Stimulated activated CD8-positive, alpha-beta memory T cell treated with anti-CD3 and anti-CD28 coated beads, Interleukin-12 subunit alpha, Interleukin-12 subunit beta, amount 100 ng/mL, for 24 hours (primary cell): ENCODE measurements at regions not wholly inside any gene's neighbourhood (a gene's known extent, or its start where the extent isn't known, plus 50 kb on each side); places are given as distances from the start of the nearest gene placed in this dataset.

ENCODE experiments used
- DNase-seq: peaks from one replicate; pipeline ENCODE4 v3.0.0-alpha.2; 2020; ENCODE audit errors: extremely low read depth

DNA sequence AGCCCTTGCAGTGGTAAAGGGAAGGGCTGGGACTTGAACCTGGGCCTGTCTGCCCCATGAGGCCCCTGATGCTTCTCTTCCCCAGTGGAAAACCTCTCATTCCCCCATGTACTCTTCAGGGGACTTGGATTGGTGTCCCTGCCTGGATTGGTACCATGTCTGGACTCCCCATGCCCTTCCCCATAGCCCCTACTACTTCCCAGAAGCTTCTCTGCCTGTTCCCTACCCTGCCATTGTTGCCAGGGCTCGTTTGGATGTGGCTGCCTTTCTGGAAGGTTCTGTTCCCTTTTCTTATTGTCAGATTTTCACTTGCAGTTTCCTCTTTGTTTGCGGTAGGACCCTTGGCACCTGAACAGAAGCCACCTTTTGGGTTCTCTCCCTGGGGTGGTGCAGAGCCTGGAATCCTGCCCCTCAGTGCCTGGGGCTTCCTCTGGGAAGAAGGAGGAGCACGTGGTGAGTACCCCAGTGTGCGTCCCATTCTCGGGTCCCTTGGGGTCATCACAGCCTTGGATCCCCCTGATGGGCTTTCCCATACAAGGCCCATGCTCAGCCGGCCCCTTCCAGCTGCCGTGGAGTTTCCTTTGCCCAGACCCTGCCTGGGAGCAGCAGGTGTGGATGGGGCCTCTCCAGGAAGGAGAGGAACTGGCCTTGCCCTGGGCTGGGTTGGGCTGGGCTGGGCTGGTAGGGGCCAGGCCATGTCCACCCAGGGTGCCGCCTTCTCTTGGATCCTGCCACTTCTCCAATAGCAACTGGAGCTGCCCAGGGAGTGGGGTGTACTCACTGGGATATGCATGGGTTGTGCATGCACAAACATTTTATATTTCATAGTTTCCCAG is 281.1 kb downstream of the PTPRU start:
- no peak for DNase-seq

DNA sequence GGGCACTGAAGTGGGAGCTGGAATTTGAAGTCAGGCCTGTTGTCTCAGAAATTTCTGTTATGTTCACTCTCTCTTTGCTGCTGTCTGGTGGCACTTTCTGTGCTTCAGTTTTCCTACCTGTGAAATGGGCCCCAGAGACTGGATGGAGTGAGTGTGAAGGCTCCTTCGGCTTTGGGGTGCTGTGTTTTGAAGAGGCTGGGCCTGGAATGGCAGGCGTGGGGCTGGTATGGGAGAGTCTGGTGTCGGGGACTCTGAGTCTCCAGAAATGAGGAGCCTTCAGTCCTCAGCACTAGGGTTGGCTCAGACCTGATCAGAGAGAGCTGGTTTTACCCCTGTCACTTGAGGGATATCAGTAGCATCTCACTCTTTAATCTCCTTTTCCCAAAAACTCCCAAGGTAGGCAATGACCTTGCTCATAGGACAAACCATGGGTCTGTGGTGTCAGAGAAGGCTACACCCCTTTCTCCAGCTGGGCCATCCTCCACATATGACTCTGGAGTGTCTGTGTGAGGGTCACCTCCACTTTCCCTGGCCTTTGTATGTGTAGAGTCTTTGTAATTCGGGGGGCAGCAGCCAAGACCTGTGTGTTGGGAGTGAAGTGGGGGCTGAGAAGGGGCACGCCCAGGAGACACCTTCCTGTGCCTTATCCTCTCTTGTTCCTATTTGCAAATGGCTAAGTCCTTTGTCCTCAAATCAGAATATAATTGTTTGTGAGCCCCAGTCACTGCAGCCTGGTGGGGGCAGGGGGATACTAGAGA is 279.9 kb downstream of the PTPRU start:
- DNase-seq = no peak

DNA sequence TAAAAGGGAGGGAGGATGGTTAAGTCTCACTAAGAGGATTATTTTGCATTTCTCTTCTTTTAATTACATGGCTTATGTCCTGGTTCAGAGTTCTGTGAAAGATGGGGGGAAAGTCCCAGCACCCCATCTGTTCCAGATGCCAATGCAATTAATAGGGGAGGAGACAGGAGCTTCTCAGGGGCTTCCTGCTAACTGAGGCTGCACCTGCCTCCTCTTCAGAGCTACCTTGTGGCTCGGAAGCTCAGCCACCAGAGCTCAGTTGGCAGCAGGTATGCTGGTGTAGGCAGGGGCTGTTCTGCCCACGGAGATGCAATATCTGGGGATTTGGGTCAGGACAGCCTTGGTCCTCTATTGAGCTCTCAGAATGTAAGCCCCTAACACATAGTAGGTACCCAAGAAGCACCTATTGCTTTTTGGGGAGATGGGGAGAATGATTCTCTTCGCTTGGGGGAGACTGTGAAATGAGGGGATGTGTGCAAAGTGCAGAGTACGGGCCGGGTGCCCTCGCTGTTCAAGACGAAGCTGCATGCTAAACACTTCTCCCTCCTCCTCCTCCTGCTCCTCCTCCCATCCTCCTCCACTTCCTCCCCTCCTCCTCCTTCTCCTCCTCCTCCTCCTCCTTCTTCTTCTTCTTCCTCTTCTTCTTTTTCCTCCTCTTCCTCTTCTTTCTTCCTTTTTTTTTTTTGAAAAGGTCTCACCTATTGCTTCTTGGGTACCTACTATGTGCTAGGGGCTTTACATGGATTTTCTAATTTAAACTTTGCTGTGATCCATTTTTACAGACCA is 279.0 kb downstream of the PTPRU start:
- DNase-seq = no peak

DNA sequence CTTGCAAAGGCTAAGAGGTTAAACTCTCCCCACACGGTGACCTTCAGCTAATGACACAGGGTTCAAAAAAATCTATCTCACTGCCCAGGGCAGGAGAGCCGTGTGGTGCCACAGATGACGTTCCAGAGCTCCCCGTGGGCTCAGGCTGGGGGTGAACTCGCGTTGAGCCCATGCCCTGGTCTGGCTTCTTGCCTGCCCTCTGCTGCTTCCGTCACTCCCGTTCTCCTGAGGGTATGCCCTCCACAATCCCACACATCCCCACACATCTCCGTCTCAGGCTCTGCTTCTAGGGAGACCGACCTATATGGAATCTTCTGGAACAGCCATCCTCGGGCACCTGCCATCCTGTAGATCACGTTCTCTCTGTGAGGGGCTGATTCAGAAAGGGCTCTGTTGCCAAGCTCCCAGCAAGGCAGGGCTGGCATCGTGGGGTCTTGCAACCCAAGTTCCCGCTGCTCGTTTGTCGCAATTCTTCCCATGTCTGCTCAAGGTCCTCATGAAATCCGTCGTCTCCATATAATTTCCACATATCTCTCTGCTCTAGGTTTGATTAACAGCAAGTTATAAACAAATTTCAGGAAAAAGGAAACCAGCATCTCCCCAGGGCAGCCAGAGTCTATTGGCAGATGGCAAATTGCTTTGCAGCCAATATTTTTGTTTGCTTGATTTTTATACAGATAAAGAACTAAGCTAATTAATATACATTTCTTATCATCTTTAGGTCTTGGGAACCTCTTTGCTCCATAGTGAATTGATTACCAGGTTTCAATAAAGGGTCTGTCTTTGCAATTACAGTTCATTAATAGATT is 278.2 kb downstream of the PTPRU start:
- no peak for DNase-seq

DNA sequence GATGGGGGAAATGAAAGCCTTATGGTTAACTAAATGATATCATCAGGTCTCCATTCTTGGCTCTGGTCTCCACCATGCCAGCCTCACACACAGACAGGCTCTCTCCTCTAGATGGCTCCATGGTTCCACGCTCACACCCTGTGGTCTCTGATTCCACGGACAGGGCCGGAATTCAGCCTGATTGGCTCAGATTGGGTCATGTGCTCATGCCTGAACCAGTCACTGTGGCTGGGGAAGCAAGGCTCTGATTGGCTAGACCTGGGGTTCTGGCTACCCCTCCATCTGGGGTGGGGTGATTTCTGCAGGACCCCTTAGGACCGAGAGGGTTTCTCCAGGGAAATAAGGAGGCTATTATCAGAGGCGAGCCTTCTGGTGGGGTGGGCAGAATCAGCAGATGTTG is 277.0 kb downstream of the PTPRU start:
- DNase-seq = no peak

DNA sequence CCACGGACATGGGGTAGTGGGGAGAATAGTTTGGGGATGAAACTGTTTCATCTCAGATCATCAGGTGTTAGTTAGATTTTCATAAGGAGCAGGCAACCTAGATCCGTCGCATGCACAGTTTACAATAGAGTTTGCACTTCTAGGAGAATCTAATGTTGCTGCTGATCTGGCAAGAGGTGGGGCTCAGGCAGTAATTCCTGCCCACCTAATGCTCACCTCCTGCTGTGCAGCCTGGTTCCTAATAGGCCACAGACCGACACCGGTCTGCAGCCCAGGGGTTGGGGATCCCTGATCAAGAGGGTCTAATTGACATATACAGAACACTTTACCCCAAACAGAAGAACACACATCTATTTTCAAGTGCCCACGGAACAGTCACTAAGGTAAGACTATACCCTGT is 275.1 kb downstream of the PTPRU start:
- no peak for DNase-seq

DNA sequence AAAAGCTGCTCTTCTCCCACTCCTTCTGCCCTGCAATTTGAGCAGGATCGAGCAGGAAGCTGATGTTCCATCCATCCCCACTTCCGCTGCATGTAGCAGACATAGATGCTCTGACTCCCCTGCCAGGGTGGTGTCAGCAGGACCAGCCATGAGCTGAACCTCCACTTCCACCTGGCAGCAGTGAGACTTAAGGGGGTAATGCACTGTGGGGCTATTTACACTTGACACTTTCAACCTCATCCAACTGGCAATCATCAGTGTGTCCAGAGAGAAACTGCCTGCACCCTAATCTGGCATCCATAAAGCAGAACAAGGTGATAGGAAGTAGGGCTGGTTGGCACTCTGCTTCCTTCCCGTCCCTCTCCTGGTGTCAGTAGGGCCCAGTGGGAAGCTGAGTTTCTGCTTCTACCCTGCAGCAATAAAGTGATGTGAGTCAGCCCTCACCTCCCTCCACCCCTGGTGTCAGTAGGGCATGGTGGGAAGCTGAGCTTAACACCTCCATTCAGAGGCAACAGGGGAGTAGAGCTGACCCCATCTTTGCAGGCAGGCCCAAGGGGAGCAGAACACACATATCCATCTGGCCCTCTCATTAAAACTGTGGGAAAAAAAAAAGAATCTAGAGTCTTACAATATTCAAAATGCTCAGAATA is 272.3 kb downstream of the PTPRU start:
- DNase-seq = no peak

DNA sequence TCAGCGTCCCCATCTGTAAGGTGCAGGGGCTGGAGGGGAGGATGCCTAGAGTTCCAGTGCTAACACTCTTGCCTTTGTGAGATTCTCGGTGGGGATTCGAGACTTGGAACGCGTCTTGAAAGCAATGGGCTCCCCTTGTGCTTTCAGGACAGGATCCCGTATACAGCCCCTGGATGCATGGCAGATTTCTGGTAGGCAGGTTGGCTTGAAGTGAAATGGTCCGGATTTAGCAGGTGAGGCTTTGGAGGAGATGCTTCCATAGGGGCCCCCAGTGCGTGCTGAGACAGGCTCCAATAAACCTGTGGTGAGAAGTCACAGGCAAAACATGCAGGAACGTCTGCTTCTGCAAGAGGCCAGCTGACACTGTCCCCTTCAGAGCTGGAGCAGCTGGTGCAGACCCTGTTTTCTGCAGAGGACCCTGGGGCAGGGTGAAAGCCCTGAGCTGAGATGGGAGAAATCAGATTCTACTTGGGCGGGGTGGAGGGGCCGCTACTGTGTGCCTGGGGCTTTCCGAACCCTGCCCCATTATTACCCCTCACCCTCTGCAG is 270.4 kb downstream of the PTPRU start:
- no peak for DNase-seq

DNA sequence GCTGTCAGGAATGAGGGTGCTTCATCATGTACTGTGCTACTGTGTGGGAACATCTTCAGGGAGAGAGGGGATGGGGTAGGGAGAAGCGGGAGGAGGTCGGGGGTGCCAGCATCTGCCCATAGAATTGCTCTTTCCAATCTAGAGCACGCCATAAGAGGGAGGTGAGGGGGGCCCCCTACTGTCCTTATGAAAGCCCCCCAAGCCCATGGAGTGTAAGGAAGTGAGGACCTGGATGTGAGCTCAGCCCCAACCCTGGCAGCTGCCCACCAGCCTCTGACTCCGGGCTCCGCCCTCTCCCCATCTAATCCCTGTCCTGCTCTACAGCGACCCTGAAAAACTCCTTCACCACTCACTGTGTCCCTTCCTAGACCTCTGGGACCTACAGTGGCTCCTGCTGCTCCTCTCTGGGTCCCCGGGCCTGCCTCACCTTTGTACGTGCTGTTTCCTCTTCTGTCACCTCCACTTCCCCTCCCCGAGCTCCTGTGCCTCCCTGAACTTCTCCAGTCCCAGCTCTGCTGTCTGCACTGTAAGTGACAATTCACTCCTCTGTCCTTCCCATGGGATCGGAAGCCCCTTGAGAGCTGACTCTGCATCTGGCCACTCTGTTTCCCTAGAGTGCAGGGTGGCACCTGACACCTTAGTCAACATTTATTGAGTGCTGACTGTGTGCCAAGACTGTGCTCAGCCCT is 269.4 kb downstream of the PTPRU start:
- DNase-seq = no peak

DNA sequence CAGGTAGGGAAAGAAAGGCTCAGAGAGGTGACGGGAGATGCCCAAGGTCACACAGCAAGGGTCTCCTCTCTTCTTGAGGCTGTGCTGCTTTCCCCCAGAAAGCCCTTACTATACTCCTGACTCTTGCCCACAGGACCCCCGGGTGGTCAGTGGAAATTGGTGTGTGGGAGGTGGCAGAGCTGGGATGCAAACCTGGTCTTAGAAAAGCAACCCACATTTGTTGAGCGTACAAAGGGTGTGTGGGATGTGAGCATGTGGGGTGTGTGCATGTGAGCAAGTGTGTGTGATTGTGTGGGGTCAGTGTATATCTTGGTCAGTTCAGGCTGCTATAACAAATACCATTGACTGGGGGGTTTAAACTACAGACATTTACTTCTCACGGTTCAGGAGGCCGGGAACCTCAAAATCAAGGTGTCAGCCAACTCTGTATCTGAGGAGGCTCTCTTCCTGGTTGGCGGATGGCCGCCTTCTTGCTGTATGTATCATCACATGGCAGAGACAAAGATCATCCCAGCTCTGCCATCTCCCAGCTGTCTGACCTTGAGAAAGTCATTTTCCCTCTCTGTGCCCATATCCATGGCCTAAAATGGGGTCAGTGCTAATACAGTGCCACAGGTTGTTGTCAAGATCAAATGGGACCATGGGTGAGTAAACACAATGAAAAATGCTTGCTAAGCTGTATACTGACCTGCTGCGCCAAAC is 268.5 kb downstream of the PTPRU start:
- DNase-seq = no peak

DNA sequence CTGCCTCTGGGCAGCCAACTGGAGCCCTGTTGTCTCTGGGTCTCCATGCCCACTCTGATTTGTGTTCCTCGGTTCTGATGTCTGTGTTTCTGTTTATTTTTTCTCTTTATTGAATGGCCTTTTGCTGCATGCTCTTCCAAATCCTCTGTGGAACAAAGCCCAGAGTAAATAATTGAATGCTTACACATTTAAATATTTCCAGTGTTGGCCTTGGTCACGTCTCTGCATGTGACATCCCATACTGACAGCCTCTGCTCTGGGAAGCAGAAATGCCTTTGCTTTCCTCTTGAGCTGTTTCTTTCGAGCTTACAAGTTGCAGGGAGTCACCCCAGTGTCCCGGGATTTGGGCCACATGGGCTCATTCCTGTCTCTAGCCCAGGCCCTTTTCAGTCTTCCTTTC is 267.9 kb downstream of the PTPRU start:
- DNase-seq = no peak

DNA sequence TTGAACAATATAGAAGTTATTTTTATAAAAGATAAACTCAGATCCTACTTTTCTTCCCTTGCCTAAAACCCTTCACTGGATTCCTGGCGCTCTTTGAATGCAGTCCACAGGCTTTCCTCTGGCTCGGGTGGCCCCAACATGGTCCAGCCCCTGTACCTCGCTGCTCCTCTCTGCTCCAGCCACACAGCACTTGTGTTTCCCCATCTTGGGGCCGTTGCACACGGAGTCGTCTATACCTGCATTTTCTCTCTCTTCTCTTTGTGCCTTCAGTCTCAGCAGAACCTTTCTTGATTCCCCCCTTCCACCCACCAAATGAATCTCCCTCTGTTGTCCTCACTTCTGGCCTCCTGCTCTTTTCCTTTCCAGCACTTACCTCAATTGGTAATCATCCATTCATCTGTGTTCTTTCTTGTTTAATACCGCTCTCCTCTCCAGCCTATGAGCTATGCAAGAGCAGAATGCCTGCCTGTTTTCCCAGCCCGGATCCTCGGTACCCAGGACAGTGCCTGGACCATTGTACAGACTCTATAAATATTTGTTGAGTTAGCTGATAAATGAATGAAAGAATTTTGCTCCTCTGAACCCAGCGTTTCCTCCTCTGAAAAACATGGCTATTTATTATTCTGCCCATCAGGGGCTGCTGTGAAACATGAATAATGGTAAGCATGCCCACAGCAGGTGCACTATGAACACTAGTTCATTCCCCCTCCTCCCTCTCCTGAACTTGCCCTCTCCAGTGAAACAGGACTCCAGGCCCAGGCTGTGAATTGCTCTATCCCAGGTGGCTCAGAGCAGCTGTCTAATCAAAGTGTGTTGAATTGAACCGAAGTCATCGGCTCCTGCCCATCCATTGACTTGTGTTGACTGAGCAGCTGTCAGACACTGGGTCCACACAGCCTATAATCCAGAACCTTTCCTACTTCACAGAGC is 266.9 kb downstream of the PTPRU start:
- no peak for DNase-seq

DNA sequence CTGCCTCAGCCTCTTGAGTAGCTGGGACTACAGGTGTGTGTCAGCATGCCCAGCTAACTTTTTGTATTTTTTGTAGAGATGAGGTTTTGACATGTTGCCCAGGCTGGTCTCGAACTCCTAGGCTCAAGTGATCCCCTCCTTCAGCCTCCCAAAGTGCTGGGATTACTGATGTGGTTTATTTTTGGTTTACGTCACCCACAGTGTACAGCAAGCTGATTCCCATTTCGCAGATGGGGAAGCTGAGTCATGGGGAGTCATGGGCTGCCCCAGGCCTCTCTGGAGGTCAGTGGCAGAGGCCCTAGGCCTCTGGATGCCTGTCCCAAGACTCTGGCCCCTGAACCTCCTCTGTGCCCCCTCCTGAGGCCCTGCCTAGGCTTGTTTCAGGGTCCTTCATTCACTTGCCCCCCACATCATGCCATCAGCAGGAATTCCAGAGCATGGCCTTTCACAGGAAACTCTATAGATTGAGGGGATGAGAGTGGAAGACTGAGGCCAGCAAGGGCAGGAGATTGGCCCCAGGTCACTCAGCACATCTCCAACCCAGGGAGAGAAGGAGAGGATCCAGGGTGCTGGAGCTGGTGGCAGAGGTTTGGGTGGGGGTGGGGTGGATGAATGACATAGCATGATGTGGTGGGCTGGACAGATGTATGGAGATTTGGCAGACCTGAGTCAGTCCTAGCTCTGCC is 266.0 kb downstream of the PTPRU start:
- no peak for DNase-seq

DNA sequence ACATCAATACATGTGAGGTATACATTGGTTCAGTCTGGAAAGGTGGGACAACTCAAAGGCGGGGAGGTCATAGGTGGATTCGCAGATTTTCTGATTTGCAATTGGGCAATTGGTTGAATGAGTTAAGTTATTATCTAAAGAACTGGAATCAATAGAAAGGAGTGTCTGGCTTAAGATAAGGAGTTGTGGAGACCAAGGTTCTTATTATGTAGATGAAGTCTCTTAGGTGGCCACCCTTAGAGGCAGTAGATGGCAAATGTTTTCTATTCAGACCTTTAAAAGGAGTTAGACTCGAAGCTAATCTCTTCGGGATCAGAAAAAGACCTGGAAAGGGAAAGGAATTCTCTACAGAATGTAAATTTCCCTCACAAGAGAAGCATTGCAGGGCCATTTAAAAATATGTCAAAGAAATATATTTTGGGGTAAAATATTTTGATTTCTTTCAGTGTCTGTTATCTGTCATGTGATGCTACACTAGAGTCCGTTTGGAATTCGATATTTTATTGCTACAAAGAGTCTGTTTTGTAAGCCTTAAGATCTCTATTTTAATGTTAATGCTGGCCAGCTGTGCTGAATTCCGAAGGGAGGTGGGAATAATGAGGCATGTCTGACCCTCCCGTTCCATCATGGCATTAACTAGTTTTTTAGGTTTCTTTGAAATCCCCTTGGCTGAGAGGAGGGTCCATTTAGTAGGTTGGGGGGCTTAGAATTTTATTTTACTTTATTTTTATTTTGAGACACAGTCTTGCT is 265.1 kb downstream of the PTPRU start:
- no peak for DNase-seq

DNA sequence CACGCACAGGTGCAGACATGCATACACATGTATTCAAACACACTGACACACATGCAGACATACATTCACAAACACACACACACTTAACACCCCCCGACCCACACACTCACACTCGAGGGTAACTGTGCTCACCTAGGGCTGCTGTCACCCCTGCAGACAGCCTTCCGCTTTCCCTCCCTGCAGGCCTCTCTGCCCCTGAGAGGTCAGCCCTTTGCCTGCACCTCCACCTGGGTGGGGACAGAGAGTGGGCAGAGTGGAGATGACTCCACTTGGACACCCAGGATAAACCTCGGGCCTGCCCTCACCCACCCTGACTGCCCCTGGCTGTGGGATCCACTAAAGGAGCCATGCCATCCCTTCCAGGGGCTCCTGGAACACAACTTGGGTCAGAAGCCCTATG is 264.3 kb downstream of the PTPRU start:
- no peak for DNase-seq

DNA sequence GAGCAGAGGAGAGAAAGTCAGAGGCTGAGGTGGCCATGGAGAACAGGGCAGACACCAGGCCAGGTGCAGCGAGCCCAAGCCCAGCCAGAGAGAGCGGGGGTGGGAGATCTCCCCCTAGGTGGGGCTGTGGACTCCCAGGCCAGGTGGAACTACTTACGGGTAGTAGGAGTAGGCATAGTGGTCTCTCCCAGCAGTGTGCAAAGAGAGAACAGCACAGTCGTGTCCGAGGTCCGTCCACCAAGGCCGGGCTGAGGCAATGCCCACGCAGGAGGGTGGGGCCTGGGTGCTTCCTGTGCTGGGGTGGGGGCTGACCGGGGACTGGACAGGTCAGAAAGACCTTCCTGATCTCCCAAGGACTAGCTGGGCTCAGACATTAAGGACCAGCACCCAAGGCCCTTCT is 263.7 kb downstream of the PTPRU start:
- no peak for DNase-seq

DNA sequence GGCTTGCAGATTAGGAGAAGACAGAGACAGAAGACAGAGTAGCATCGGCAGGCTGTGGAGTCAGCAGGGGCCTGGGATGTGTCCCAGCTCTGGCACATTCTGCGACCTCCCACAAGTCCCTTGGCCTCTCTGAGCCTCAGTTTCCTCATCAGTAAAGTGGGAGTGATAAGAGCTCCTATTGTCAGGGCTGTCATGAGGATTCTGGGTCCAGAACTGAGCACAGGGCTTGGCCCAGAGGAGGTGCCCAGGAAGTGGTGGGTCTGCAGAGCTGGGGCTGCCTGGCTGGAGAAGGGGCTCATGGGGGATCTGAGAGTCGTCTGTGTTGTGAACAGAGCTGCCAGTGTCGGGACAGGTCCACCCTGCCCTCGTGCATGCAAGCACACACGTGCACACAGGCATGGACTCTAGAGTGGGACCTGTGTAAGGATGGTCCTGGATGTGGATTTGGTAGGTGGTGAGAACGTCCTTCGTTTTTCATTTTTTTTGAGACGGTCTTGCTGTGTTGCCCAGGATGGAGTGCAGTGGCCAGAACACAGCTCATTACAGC is 262.9 kb downstream of the PTPRU start:
- DNase-seq = no peak
